ENCODE measurements at regions not wholly inside any gene's neighbourhood (a gene's known extent, or its start where the extent isn't known, plus 50 kb on each side); places are given as distances from the start of the nearest gene placed in this dataset.
A peak's percentile ranks its signal among the peaks of the same experiment; 100 is the strongest.

DNA sequence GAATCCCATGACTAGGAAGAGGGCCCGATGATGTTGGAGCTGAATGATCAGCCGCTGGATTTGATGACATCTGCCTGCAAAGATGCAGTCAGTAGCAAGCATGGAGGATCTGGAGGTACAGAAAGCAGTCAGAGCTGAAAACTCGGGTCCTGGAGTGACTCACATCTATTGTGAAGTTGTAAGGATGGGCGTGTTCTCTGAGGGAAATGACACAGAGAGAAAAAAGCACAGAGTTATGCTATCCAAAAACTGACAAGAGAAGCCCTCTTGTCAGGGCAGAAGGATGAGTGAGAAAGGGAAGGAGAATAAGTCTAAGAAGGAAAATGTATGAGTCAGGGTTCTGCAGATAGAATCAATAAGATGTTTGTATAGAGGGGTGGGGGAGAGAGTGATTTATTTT is 380.4 kb upstream of the CCDC196 start:
- peak overlapping the region; percentile 2 for H3K27ac Mint-ChIP-seq
- TF ChIP-seq, protein P1, sequence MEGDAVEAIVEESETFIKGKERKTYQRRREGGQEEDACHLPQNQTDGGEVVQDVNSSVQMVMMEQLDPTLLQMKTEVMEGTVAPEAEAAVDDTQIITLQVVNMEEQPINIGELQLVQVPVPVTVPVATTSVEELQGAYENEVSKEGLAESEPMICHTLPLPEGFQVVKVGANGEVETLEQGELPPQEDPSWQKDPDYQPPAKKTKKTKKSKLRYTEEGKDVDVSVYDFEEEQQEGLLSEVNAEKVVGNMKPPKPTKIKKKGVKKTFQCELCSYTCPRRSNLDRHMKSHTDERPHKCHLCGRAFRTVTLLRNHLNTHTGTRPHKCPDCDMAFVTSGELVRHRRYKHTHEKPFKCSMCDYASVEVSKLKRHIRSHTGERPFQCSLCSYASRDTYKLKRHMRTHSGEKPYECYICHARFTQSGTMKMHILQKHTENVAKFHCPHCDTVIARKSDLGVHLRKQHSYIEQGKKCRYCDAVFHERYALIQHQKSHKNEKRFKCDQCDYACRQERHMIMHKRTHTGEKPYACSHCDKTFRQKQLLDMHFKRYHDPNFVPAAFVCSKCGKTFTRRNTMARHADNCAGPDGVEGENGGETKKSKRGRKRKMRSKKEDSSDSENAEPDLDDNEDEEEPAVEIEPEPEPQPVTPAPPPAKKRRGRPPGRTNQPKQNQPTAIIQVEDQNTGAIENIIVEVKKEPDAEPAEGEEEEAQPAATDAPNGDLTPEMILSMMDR (conservative IDR thresholded peaks at IDR 0.05), result no peak
- H3K4me3 Mint-ChIP-seq, result no peak overlapping the region
- no peak for DNase-seq (ENCODE audit: extremely low spot score, unreplicated experiment)
- peaks cover 3% of the 10 kb centered on the region for H3K36me3 Mint-ChIP-seq
- H3K4me1 Mint-ChIP-seq (ENCODE audit: unreplicated experiment), result peaks cover 14% of the 10 kb centered on the region
- peaks cover 4% of the 10 kb centered on the region for H3K9me3 Mint-ChIP-seq
- H3K27me3 Mint-ChIP-seq, result peaks cover 6% of the 10 kb centered on the region

DNA sequence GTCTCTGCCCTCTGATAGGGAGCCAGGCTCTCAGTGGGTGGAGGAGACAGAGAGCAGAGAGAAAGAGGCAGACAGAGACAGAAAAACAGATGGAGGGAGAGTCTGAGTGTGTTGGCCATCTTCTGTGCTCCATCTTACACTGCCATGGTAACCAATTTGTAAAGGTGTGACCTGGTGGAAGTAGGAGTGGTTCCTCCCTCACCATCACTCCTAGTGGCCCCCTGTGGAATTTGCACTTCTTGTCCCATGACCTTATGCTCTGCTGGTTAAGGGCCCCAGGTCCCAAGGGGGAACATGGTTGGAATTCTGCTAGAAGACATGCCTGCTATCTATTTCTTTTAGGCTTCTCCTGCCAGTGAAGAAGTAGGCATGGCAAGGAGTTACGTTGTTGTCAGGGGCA is 376.7 kb upstream of the CCDC196 start:
- Mint-ChIP-seq H3K9me3 (peaks cover 7% of the 10 kb centered on the region), H3K36me3 (peaks cover 3% of the 10 kb centered on the region), H3K4me1 (ENCODE audit: unreplicated experiment) (peaks cover 4% of the 10 kb centered on the region), H3K27me3 (peaks cover 6% of the 10 kb centered on the region), H3K4me3 (no peak overlapping the region), H3K27ac (no peak overlapping the region)
- TF ChIP-seq, protein P1 (conservative IDR thresholded peaks at IDR 0.05), result peak; percentile 14
- no peak for DNase-seq (ENCODE audit: extremely low spot score, unreplicated experiment)

DNA sequence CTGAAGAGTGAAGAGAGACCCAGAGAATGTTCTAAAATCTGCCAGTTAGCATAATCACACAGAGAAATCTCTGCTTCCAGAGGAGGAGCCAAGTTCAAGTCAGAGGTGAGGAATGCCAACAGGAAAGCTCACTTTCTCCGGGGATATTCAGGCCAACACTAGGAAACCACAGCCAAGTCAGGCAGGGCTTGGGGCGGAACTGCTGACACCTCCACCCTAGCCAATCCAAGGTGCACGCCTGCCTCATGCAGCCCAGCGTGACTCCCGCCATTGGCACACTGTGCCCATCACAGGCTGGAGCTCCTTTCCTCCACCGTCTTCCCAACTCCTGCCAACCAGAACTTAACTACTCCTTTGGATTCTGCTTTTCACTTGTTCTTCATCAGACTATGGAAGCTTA is 374.3 kb upstream of the CCDC196 start:
- Mint-ChIP-seq H3K27me3 (peaks cover 3% of the 10 kb centered on the region), H3K4me3 (no peak overlapping the region), H3K9me3 (peaks cover 7% of the 10 kb centered on the region), H3K4me1 (ENCODE audit: unreplicated experiment) (no peaks in the 10 kb centered on the region), H3K36me3 (no peaks in the 10 kb centered on the region), H3K27ac (no peak overlapping the region)
- TF ChIP-seq, protein P1 (conservative IDR thresholded peaks at IDR 0.05), result no peak
- no peak for DNase-seq (ENCODE audit: extremely low spot score, unreplicated experiment)

DNA sequence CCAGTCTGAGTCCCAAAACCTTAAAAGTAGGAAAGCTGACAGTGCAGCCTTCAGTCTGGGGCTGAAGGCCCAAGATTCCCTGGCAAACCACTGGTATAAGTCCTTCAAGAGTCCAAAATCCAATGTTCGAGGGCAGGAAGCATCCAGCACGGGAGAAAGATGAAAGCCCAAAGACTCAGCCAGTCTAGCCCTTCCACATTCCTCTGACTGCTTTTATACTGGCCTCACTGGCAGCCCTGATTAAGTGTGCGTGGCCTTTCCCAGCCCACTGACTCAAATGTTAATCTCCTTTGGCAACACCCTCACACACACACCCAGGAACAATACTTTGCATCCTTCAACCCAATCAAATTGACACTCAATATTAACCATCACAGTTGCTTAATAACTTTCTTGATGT is 372.1 kb upstream of the CCDC196 start:
- no peak overlapping the region for H3K4me3 Mint-ChIP-seq
- no peak overlapping the region for H3K27ac Mint-ChIP-seq
- no peaks in the 10 kb centered on the region for H3K4me1 Mint-ChIP-seq (ENCODE audit: unreplicated experiment)
- TF ChIP-seq, protein P1 (conservative IDR thresholded peaks at IDR 0.05), result no peak
- no peaks in the 10 kb centered on the region for H3K27me3 Mint-ChIP-seq
- H3K36me3 Mint-ChIP-seq, result no peaks in the 10 kb centered on the region
- peaks cover 11% of the 10 kb centered on the region for H3K9me3 Mint-ChIP-seq
- no peak for DNase-seq (ENCODE audit: extremely low spot score, unreplicated experiment)

DNA sequence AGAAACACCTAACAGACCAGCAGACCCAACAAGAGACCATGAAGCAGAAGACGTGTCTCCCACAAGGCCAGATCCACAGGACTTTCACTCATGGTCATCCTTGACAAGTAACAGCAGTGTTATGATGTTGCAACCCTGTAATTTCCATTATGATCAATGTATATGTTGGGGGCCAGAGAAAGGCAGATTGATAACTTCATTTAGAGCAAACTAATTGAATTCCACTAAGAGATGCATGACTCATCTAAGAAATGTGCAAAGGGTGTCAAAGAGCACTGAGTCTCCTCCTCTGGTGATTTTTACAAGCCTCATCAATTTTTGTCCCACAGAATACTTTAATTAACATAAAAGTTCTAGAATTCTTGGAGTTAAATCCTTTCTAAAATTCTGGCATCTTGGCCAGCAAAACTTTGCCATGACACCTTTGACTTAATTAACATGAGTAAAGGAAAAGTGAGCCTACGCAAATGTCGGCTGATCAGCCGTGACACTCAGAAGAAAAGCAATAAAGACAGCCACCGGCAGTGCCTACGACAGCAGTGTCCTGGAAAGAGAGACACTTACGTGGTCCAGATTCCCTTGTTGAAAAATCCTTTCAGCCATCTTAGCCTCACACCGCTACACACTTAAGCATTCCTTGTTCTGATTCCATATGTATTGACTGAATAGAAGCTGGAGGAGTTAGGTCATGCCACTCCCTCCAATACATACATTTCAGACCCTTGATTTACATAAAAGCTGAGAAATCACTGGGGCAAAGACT is 370.2 kb upstream of the CCDC196 start:
- no peak overlapping the region for H3K27ac Mint-ChIP-seq
- peaks cover 13% of the 10 kb centered on the region for H3K9me3 Mint-ChIP-seq
- TF ChIP-seq, protein P1 (conservative IDR thresholded peaks at IDR 0.05), result no peak
- no peaks in the 10 kb centered on the region for H3K36me3 Mint-ChIP-seq
- no peaks in the 10 kb centered on the region for H3K27me3 Mint-ChIP-seq
- DNase-seq (ENCODE audit: extremely low spot score, unreplicated experiment), result no peak
- H3K4me1 Mint-ChIP-seq (ENCODE audit: unreplicated experiment), result no peaks in the 10 kb centered on the region
- no peak overlapping the region for H3K4me3 Mint-ChIP-seq
